HG03064 (cell line): ENCODE measurements at regions not wholly inside any gene's neighbourhood (a gene's known extent, or its start where the extent isn't known, plus 50 kb on each side); places are given as distances from the start of the nearest gene placed in this dataset.
"Not testable (repeated sequence)": the region's sequence is repeated elsewhere in the genome, so short reads cannot be mapped to it uniquely, and the experiment has no call there.

Experiments used
- ATAC-seq: cut with Tn5 transposase; IDR thresholded peaks from one replicate; pipeline ENCODE4 v1.9.1; 2021; ENCODE audit warnings: low read depth; ENCODE audit not compliant: unreplicated experiment

- no peak for ATAC-seq
Observed at GRCh38 chr2:225814554-225814953, 415.0 kb downstream of the NYAP2 start.

GRCh38 chr2:225806105-225806504, 406.6 kb downstream of the NYAP2 start:
- ATAC-seq: no peak

- ATAC-seq: not testable (repeated sequence)
Observed at GRCh38 chr2:225802076-225802475, 402.6 kb downstream of the NYAP2 start.

- no peak for ATAC-seq
Observed at GRCh38 chr2:225797394-225797793, 397.9 kb downstream of the NYAP2 start.

- no peak for ATAC-seq
Observed at GRCh38 chr2:225794652-225795400, 395.3 kb downstream of the NYAP2 start.

- no peak for ATAC-seq
Observed at GRCh38 chr2:225793736-225794550, 394.4 kb downstream of the NYAP2 start.

GRCh38 chr2:225788571-225789094, 389.1 kb downstream of the NYAP2 start:
- no peak for ATAC-seq

GRCh38 chr2:225787497-225787896, 388.0 kb downstream of the NYAP2 start:
- ATAC-seq: no peak

- no peak for ATAC-seq
Observed at GRCh38 chr2:225781991-225782390, 382.5 kb downstream of the NYAP2 start.

- no peak for ATAC-seq
Observed at GRCh38 chr2:225781145-225781544, 381.6 kb downstream of the NYAP2 start.

- no peak for ATAC-seq
Observed at GRCh38 chr2:225779829-225780228, 380.3 kb downstream of the NYAP2 start.

- no peak for ATAC-seq
Observed at GRCh38 chr2:225773148-225773547, 373.6 kb downstream of the NYAP2 start.

GRCh38 chr2:225771701-225772100, 372.2 kb downstream of the NYAP2 start:
- no peak for ATAC-seq

GRCh38 chr2:225768741-225769140, 369.2 kb downstream of the NYAP2 start:
- no peak for ATAC-seq

GRCh38 chr2:225766431-225766830, 366.9 kb downstream of the NYAP2 start:
- no peak for ATAC-seq

GRCh38 chr2:225765820-225766219, 366.3 kb downstream of the NYAP2 start:
- ATAC-seq: no peak

- ATAC-seq: no peak
Observed at GRCh38 chr2:225764346-225764745, 364.8 kb downstream of the NYAP2 start.

- no peak for ATAC-seq
Observed at GRCh38 chr2:225763711-225764110, 364.2 kb downstream of the NYAP2 start.

- no peak for ATAC-seq
Observed at GRCh38 chr2:225761396-225761795, 361.9 kb downstream of the NYAP2 start.

GRCh38 chr2:225757248-225757647, 357.7 kb downstream of the NYAP2 start:
- ATAC-seq: no peak

GRCh38 chr2:225756198-225756597, 356.7 kb downstream of the NYAP2 start:
- ATAC-seq: no peak

GRCh38 chr2:225748609-225749008, 349.1 kb downstream of the NYAP2 start:
- no peak for ATAC-seq
